GM20431 (cell line): ENCODE measurements at regions not wholly inside any gene's neighbourhood (a gene's known extent, or its start where the extent isn't known, plus 50 kb on each side); places are given as distances from the start of the nearest gene placed in this dataset.
"Not testable (repeated sequence)": the region's sequence is repeated elsewhere in the genome, so short reads cannot be mapped to it uniquely, and the experiment has no call there.

Source experiments
- in situ Hi-C: fragments of 300-500 bp; cut with MseI, MboI; formaldehyde crosslinking; loops from one replicate; pipeline ENCODE4 v1.15.0; 2020; ENCODE audit warnings: low sequenced_read_pairs; ENCODE audit not compliant: unreplicated experiment

DNA sequence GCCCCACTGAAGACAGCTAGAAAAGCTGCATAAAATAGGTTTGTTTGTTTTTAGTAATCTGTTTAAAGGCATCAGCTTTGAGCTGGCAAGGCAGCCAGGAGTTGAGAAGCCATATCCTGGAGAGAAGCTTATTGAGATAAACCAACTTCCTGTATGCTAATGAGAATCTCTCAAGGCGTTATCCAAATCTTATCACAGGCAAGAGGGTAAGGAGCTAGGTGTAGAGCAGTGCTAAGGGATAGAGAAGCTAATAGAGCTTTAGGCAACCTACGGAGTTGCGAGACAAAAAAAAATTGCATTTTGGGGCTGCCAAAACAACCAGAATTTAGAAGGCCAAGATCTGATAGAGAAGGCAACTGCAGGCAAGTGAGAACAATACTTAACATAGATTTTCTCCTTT is 641.6 kb downstream of the SH2D4B start:
- in situ Hi-C loops = loop anchor here (25.0 kb wide), 1 partner anchor 492 kb away; no protein-coding TSS in a partner anchor

DNA sequence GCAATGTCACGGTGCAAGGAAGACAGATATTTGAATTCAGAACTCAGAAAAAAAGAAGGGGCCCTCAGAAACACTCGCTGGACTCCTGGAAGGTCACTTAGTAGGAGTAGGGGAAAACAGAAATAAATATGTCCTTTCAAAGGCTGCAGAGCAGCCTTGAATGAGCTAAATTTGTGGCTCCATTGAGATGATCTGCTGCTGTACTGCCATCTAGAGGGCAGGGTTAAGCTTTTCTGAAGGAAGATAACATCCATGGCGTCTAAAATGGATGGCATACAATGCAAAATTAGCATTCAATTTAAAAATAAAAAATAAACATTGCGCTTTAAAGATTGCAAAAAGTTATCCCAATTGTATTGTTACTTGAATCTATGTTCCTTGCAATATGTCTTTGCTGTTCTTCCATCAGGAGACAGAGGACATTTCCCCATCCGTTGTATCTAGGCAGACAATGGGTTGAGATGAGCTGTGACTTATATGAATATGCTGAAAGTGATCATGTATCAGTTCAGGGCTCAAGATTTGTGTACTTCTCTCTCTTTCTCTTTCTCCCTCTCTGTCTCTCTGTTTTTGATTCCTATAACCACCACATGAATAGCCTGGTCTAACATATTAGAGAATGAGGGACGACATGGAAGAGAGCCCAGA is 642.2 kb downstream of the SH2D4B start:
- in situ Hi-C loops = loop anchor here (25.0 kb wide), 1 partner anchor 493 kb away; no protein-coding TSS in a partner anchor

DNA sequence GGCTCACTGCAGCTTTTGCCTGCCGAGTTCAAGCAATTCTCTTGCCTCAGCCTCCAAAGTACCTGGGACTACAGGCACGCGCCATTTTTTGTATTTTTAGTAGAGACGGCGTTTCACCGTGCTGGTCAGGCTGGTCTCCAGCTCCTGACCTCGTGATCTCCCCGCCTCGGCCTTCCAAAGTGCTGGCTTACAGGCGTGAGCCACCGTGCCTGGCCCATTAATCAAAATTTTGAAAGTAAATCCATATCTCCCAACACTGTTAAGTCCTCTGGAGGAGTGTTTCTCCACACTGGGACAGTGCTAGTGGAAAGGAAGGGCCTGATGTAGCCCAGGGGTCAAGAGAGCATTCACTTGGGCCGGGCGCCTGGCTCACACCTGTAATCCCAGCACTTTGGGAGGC is 644.6 kb downstream of the SH2D4B start:
- in situ Hi-C loops = loop anchor here (25.0 kb wide), 1 partner anchor 495 kb away; no protein-coding TSS in a partner anchor

DNA sequence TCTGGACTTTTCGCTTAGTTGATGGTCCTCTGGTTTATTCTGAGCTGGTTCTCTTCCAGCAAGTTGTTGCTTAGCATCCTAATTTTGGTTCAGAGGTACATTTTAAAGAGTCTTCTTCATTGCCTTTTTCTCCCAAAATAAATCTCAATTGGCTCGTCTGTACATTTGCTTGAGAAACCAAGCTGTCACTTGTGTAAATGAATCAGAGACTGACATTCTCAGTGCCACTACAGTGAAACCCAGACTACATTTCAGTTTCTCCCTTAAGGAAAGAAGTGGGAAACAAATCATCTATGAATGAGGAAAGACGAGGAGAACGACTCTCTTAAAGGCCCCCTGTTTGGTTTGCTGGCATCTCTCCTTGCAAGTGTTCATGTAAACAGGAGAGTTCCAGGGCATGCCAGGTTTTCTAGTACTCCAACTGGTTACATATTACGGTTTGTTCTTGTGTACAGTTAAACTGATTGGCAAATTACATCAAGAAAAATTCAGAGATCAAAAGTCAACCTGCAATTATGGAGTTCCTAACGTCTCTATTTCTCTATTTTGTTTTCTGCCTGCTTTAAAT is 654.6 kb downstream of the SH2D4B start:
- in situ Hi-C loops = loop anchor here (25.0 kb wide), 1 partner anchor 505 kb away; no protein-coding TSS in a partner anchor

DNA sequence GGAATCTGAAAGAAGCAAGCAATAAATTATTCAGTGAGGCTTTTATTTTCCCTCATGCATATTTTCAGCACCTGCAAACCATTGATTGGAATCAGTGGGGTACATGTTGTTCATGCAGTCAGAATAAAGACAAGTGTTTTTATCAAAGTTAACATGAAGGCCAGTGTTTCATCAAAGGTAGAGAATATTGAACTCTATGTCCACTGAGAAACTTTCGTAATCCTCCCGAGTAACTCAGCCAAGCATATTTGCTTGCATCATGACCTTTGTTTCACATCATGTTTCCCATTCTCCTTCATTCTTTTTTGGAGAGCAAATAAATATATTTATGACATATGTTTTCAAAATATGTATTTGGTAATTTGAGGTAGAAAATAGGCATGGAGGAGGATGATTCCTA is 663.1 kb downstream of the SH2D4B start:
- in situ Hi-C loops = no loop called here

DNA sequence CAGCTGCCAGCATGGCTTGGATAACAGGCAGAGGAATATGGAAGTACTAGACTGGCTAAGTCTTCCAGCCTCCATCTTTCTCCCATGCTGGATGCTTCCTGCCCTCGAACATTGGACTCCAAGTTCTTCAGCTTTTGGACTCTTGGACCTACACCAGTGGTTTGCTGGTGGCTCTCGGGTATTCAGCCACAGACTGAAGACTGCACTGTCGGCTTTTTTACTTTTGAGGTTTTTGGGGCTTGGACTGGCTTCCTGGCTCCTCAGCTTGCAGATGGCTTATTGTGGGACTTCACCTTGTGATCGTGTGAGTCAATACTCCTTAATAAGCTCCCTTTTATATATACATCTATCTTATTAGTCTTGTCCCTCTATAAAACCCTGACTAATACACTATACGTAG is 667.6 kb upstream of the NRG3 start:
- in situ Hi-C loops = not testable (repeated sequence)

DNA sequence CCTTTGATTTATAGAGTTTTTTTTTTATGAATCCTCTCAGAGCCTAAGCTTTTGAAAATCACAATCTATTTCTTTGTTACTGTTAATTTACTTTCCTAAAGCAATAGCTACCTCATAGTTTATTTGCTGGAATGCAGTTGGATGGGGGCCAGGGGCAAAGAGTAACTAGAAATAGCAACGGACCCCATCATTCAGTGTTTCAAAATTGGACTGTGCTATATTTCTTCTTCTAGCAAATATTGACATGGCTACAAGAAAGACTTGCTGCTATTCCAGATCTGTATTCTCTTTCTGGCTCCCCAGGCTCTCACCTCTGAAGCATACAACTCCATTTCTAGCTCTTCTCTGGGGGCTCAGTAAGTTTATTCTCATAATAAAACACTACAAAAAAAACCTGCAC is 661.6 kb upstream of the NRG3 start:
- in situ Hi-C loops = no loop called here

DNA sequence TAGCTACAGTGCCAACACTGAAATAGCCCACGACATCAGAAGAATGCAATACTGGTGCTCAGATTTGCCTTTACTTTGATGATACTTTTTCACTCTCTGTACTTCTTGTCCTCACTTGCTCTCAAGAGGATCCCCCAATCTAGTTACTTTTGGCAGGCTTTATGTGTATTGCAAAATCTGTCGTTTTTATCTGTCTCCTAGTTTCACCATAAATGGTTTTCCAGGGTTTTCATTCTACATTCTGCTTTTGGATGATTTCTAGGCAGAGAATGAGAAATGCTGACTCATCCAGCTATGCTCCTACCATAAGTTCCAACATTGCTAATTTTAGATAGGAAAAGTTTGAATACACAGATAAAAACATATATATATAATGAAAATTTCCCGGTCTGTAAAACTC is 659.5 kb upstream of the NRG3 start:
- in situ Hi-C loops = no loop called here

DNA sequence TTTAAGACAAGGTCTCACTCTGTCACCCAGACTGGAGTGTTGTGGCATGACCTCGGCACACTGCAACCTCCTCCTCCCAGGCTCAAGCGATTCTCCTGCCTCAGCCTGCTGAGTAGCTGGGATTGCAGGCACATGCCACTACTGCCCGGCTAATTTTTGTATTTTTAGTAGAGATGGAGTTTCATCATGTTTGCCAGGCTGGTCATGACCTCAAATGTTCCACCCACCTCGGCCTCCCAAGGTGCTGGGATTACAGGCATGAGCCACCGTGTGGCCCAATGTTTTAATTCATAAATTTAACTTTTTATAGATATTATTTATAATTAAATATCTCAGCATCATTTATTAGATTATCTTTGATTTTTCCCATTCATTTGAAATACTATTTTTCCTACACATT is 658.0 kb upstream of the NRG3 start:
- in situ Hi-C loops = no loop called here

DNA sequence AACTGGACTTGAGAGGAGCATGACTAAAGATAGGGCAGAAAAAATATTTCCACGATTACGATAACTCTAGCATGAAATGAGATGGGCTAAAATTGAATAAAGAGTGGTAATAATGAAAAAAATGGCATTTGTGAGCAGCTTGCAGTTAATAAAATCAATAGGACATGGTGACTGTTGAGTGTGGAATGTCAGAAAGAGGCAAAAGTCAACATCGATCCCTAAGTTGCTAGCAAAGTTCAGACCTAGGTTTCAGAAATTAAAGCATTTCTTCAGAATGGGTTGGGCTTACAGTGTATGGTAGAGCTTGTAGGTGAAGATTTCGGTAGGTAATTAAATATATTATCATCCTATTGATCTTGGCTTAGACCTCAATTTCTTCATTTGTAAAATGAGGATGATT is 656.7 kb upstream of the NRG3 start:
- in situ Hi-C loops = no loop called here

DNA sequence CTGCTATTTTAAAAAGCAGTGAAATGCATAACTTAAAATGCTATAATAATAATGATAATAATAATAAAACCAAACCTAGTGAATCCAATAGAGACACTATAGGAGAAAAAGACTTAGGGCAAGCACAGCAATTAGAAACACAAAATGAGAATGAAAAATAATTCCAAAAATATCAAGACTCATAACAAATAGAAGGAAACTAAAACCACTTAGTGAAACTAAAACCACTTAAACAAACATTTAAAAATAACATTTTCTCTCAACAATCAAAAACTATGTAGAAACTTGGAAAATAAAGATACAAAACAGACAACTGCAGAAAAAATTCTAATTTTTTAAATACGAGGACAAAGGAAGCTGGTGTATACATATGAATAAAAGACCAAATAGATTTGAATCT is 655.2 kb upstream of the NRG3 start:
- in situ Hi-C loops = no loop called here

DNA sequence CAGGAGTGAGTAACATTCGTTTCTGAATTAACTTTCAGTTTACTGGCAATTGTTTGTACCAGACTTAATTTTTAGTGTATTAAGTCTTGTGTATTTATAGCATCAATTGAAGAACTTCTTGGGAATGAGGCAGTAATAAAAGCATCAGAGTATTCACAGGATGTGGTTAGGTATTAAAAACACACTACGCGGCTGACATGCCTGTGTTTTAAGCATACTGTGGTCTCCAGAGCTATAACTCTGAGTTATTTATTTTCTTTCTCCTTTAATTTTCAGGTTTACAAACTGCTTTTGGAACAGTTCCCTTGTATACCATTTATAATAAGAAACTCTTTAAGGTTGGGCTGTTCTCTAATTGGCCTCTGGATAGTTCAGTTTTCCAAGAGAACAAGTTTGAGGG is 626.1 kb upstream of the NRG3 start:
- in situ Hi-C loops = no loop called here

DNA sequence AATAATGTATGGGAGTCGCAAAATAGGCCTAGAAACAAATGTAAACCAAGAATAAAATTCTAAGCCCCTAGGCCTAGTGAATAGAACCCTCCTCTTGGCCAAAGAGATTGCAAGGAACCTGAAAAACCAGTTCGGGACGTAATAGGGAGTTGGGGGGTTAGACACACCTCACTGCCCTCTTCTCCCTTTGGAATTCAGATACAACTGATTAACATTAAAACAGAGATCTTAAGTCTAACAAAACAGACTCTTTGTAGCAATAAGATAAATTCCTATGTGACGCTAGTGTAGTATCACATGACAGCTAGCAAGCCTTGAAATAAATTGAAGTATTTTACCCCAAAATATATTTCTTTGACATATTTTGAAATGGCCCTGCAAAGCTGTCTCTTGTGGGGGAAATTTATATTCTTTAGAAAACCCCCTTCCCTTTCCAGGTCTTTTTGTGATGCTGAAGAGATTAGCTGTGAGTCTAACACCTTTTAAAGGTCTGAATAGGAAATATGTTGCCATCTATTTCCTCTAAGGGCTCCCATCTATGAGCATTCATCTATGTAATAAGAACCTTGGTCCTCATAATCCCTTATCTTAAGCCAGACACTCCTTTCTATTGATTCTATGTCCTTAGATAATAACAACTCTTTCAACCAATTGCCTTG is 623.4 kb upstream of the NRG3 start:
- in situ Hi-C loops = no loop called here

DNA sequence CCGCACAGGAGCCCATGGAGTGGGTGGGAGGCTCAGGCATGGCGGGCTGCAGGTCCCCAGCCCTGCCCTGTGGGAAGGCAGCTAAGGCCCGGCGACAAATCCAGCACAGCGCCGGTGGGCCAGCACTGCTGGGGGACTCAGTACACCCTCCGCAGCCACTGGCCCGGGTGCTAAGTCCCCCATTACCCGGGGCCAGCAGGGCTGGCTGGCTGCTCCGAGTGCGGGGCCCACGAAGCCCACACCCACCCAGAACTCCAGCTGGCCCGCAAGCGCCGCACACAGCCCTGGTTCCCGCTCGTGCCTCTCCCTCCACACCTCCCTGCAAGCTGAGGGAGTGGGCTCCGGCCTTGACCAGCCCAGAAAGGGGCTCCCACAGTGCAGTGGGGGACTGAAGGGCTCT is 610.0 kb upstream of the NRG3 start:
- in situ Hi-C loops = not testable (repeated sequence)

DNA sequence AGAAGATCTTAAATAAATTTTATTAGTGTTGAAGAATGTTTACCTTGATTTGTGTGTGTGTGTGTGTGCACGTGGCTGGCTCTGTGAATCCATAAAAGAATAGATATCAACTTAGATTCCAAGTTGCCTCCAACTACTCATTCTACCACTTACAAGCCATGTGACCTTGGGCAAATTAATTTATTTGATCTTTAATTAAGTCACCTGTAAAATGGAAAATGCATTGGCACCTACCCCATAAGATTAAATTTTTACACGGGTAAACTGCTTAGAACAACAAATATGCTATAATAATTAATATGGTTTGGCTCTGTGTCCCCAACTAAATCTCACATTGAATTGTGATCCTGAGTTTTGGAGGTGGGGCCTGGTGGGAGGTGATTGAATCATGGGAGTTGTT is 604.9 kb upstream of the NRG3 start:
- in situ Hi-C loops = no loop called here

DNA sequence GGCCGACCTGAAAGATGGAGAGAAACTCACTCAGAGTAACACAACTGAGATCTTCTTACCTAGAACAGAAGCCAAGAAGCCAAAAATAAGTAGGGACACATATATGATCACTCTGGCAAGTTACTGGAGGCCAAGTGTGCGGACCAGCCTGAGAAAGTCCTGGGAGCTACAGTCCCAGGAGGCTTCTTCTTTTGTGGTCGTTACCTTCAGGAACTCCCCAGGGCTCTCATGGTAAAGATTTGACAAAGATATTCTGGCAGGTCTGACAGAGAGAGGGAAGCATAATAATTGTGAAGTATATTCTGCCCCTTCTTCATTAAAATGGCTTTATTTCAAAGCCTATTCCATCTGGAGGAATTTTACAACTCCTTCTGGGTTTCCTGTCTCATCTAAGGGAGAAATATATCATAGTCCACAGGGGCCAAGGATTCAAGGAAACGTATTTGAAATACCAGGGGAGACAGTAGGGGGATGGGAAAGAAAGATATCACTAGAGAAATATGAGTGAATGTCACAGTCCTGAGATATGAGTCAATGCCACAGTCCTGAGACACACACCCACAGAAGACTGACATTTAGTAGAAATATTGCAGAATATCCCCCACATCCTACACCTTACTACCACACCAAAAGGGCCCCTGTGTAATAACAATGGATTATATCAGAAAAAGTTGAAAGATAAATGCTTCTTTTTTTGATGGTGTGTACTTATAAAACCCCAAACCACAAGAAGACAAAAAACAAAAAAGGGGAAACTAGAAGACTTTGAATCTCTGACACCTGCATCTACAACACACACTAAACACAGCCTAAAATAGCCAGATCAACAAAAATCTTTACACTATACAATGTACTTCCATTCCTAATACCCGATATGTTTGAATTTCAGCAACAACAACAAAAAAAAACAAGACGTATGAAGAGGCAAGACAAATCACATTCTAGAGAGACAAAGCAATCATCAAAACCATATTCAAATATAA is 594.2 kb upstream of the NRG3 start:
- in situ Hi-C loops = no loop called here

DNA sequence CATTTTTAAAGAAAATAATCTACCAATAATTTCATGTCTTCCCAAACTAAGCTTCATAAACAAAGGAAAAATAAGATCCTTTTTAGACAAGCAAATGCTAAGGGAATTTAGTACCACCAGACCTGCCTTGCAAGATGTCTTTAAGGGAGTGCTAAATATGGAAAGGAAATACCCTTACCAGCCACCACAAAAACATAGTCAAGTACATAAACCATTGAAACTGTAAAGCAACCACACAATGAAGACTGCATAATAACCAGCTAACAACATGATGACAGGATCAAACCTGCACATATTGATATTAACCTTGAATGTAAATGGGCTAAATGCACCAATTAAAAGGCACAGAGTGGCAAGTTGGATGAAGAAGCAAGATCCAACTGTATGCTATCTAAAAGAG is 586.5 kb upstream of the NRG3 start:
- in situ Hi-C loops = no loop called here

DNA sequence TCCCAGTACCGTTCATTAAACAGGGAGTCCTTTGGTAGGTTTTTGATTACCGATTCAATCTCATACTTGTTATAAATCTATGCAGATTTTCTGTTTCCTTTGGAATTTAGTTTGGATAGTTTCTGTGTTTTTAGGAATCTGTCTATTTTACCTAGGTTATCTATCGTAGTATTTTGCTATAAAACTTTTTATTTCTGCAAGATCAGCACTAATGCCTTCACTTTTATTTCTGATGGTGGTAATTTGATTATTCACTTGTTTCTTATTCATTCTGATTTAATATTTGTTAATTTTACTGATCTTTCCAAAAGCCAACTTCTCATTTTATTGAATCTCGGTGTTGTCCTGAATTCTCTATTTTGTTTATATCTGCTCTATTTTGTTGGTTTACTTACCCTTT is 577.7 kb upstream of the NRG3 start:
- in situ Hi-C loops = no loop called here

DNA sequence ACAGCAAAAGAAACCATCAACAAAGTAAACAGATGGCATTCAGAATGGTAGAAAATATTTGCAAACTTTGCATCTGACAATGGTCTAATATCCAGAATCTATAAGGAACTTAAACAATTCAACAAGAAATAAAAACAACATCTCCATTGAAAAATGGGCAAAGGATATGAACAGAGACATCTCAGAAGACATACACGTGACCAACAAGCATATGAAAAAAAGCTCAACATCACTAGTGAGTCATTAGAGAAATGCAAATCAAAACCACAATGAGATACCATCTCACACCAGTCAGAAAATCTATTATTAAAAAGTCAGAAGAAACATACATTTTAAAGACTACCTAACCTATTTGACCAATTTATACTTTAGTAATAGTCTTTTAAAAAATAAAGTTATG is 571.3 kb upstream of the NRG3 start:
- in situ Hi-C loops = no loop called here

DNA sequence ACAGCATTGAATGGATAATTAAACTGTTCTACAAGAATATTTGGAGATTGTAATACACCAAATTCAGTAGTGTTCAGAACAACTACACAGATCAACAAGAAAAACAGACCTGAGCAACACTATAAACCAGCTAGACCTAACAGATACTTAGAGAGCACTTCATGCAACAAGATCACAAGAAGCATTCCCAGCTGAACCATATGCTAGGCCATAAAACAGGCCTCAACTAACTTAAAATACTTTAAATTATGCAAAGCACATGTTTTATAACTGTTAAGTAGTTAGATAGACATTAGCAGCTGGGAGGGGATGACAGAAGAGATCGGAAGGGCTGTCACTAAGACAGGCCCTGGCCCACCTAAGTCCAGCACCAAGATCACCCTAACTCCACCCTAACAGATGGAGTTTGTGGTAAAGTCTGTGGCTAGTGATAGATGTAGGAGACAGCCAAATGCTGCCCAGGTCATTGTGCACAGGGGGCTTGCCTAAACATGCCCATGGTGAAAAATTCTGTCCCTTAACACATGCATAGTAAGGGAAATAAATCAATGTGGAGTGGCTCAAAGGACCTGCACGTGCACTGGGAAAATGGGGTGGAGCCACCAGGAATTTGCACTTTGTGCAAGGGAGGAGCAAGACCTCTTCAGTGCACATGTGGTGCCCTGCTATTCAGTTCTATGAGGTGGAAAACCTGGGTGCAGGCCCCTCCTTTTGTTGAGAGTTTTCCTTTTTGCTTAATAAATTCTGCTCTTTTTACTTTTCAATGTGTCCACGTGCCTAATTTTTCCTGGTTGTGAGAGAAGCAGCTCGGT is 567.8 kb upstream of the NRG3 start:
- in situ Hi-C loops = no loop called here
